Suprapubic skin (tissue), 4 donors: ENCODE measurements at regions not wholly inside any gene's neighbourhood (a gene's known extent, or its start where the extent isn't known, plus 50 kb on each side); places are given as distances from the start of the nearest gene placed in this dataset.

Experiments used
- DNase-seq, 2 donors: peaks; one replicate each; pipeline ENCODE4 v3.0.0-alpha.2; 2019; ENCODE audit warnings: low spot score in 2 of 2
- H3K27ac ChIP-seq: fragments of 200-600 bp; sonication (generic); one replicate; pipeline ENCODE4 v1.5.1; 2019
- H3K27me3 ChIP-seq: fragments of 200-600 bp; sonication (generic); one replicate; pipeline ENCODE4 v1.5.1; 2019
- H3K36me3 ChIP-seq: fragments of 200-600 bp; sonication (generic); one replicate; pipeline ENCODE4 v1.5.1; 2019
- H3K4me1 ChIP-seq: fragments of 200-600 bp; sonication (generic); one replicate; pipeline ENCODE4 v1.5.1; 2019
- H3K4me3 ChIP-seq: fragments of 200-600 bp; sonication (generic); one replicate; pipeline ENCODE4 v1.5.1; 2019; ENCODE audit warnings: mild to moderate bottlenecking
- H3K9me3 ChIP-seq: fragments of 200-600 bp; sonication (generic); one replicate; pipeline ENCODE4 v1.5.1; 2019
- CTCF ChIP-seq, 2 donors: fragments of 200-600 bp in 1 of 2; fragments of 450-650 bp in 1 of 2; sonication (generic) in 1 of 2; IDR thresholded peaks; one replicate each; pipeline ENCODE4 v1.5.1; 2016 to 2019; ENCODE audit warnings: antibody characterized with exemption in 2 of 2, mild to moderate bottlenecking in 1 of 2, moderate library complexity in 1 of 2
- EP300 ChIP-seq: sonication (generic); formaldehyde crosslinking; IDR thresholded peaks from one replicate; pipeline ENCODE4 v1.6.1; 2017; ENCODE audit warnings: antibody characterized with exemption
- POLR2A ChIP-seq, 2 donors: fragments of 450-650 bp; IDR thresholded peaks; one replicate each; pipeline ENCODE4 v1.6.1; 2017; ENCODE audit warnings: antibody characterized with exemption in 2 of 2, mild to moderate bottlenecking in 2 of 2, moderate library complexity in 2 of 2
- POLR2AphosphoS5 ChIP-seq, 3 donors: sonication (generic); formaldehyde crosslinking; IDR thresholded peaks; one replicate each; pipeline ENCODE4 v1.6.1; 2017; ENCODE audit warnings: antibody characterized with exemption in 3 of 3
- WGBS: methylation state at CpG from one replicate; pipeline ENCODE4 v1.1.5; 2018; 5-methylcytosine and 5-hydroxymethylcytosine counted together

- no peaks in the 10 kb centered on the region for H3K27me3 ChIP-seq
- TF ChIP-seq POLR2A (IDR thresholded peaks at IDR 0.05) (no peak), EP300 (no peak), CTCF (IDR thresholded peaks at IDR 0.05) (no peak), POLR2AphosphoS5 (IDR thresholded peaks at IDR 0.05) (no peak)
Measured at GRCh38 chr5:164224236-164224635, 718.8 kb downstream of the MAT2B start.

GRCh38 chr5:164224772-164225171 is 719.4 kb downstream of the MAT2B start:
- Histone ChIP-seq H3K27me3 (no peaks in the 10 kb centered on the region), H3K27ac (no peak overlapping the region), H3K4me3 (no peak overlapping the region), H3K4me1 (no peaks in the 10 kb centered on the region), H3K9me3 (no peaks in the 10 kb centered on the region), H3K36me3 (no peaks in the 10 kb centered on the region)
- WGBS, result 90% methylated on average over 2 of the region's 2 CpGs
- DNase-seq, result no peak
- TF ChIP-seq POLR2A (IDR thresholded peaks at IDR 0.05) (no peak), CTCF (IDR thresholded peaks at IDR 0.05) (no peak), POLR2AphosphoS5 (IDR thresholded peaks at IDR 0.05) (no peak), EP300 (no peak)

More at GRCh38 chr5:164224236-164224635, 718.8 kb downstream of the MAT2B start:
- DNase-seq, result no peak
- H3K9me3 ChIP-seq, result no peaks in the 10 kb centered on the region
- no peaks in the 10 kb centered on the region for H3K4me1 ChIP-seq
- H3K27ac ChIP-seq, result no peak overlapping the region
- H3K4me3 ChIP-seq, result no peak overlapping the region
- no peaks in the 10 kb centered on the region for H3K36me3 ChIP-seq
- 89% methylated on average over 2 of the region's 2 CpGs for WGBS

- H3K4me1 ChIP-seq, result no peaks in the 10 kb centered on the region
- DNase-seq, result no peak
- no peak overlapping the region for H3K27ac ChIP-seq
- H3K9me3 ChIP-seq, result no peaks in the 10 kb centered on the region
- H3K27me3 ChIP-seq, result no peaks in the 10 kb centered on the region
- H3K36me3 ChIP-seq, result no peaks in the 10 kb centered on the region
- WGBS, result 90% methylated on average over 1 of the region's 1 CpG
- no peak overlapping the region for H3K4me3 ChIP-seq
- TF ChIP-seq EP300, result no peak
- no peak for TF ChIP-seq CTCF (IDR thresholded peaks at IDR 0.05)
- TF ChIP-seq POLR2AphosphoS5 (IDR thresholded peaks at IDR 0.05), result no peak
- TF ChIP-seq POLR2A (IDR thresholded peaks at IDR 0.05), result no peak
Measured at GRCh38 chr5:164230341-164230740, 724.9 kb downstream of the MAT2B start.

GRCh38 chr5:164233791-164234190 is 728.4 kb downstream of the MAT2B start:
- no peak overlapping the region for H3K27ac ChIP-seq
- H3K9me3 ChIP-seq, result no peaks in the 10 kb centered on the region
- H3K4me3 ChIP-seq, result no peak overlapping the region
- 25% methylated on average over 2 of the region's 2 CpGs for WGBS
- no peaks in the 10 kb centered on the region for H3K27me3 ChIP-seq
- TF ChIP-seq POLR2A (IDR thresholded peaks at IDR 0.05), result no peak
- TF ChIP-seq POLR2AphosphoS5 (IDR thresholded peaks at IDR 0.05), result no peak
- no peak for TF ChIP-seq EP300
- TF ChIP-seq CTCF (IDR thresholded peaks at IDR 0.05), result no peak
- DNase-seq, result no peak
- no peaks in the 10 kb centered on the region for H3K4me1 ChIP-seq
- H3K36me3 ChIP-seq, result no peaks in the 10 kb centered on the region

- Histone ChIP-seq H3K9me3 (no peaks in the 10 kb centered on the region), H3K4me3 (no peak overlapping the region), H3K27me3 (no peaks in the 10 kb centered on the region), H3K4me1 (no peaks in the 10 kb centered on the region), H3K27ac (no peak overlapping the region), H3K36me3 (no peaks in the 10 kb centered on the region)
- no peak for TF ChIP-seq POLR2A (IDR thresholded peaks at IDR 0.05)
- TF ChIP-seq EP300, result no peak
- no peak for TF ChIP-seq POLR2AphosphoS5 (IDR thresholded peaks at IDR 0.05)
- no peak for TF ChIP-seq CTCF (IDR thresholded peaks at IDR 0.05)
- DNase-seq, result no peak
Measured at GRCh38 chr5:164234321-164234720, 728.9 kb downstream of the MAT2B start.
